SK-N-SH treated with all-trans-retinoic acid at 6 μM for 48 hours (cell line): ENCODE measurements at regions not wholly inside any gene's neighbourhood (a gene's known extent, or its start where the extent isn't known, plus 50 kb on each side); places are given as distances from the start of the nearest gene placed in this dataset.

ENCODE experiments used
- ATAC-seq: fragments of 200-7000 bp; cut with Tn5 transposase; 3 replicates; pipeline ENCODE4 v1.9.1; 2020; ENCODE audit warnings: mild to moderate bottlenecking, moderate library complexity
- ARNTL ChIP-seq: fragments of 450-650 bp; formaldehyde crosslinking; IDR thresholded peaks from 2 replicates; pipeline ENCODE4 v1.5.0; 2020; ENCODE audit warnings: low read depth, mild to moderate bottlenecking, moderate library complexity, borderline replicate concordance
- BACH2 ChIP-seq: fragments of 250-450 bp; sonication (Bioruptor Pico); IDR thresholded peaks from 2 replicates; pipeline ENCODE4 v1.9.0; 2021; ENCODE audit warnings: mild to moderate bottlenecking, borderline replicate concordance
- CREB5 ChIP-seq: fragments of 250-450 bp; sonication (Bioruptor Pico); IDR thresholded peaks from 2 replicates; pipeline ENCODE4 v1.5.1; 2020; ENCODE audit warnings: low read depth, mild to moderate bottlenecking, moderate library complexity
- CSDC2 ChIP-seq: fragments of 250-450 bp; sonication (Bioruptor Pico); IDR thresholded peaks from 2 replicates; pipeline ENCODE4 v1.5.0; 2020; ENCODE audit warnings: mild to moderate bottlenecking, moderate library complexity
- ESRRG ChIP-seq: fragments of 250-450 bp; sonication (Bioruptor Pico); IDR thresholded peaks from 2 replicates; pipeline ENCODE4 v1.6.1; 2021; ENCODE audit warnings: mild to moderate bottlenecking
- GLIS3 ChIP-seq: fragments of 250-450 bp; sonication (Bioruptor Pico); IDR thresholded peaks from 2 replicates; pipeline ENCODE4 v1.5.0; 2020; ENCODE audit warnings: mild to moderate bottlenecking, moderate library complexity
- OSR1 ChIP-seq: fragments of 250-450 bp; sonication (Bioruptor Pico); IDR thresholded peaks from 2 replicates; pipeline ENCODE4 v1.8.0; 2022; ENCODE audit warnings: moderate library complexity, mild to moderate bottlenecking, inconsistent platforms
- PATZ1 ChIP-seq: fragments of 250-450 bp; sonication (Bioruptor Pico); IDR thresholded peaks from 2 replicates; pipeline ENCODE4 v1.8.0; 2020; ENCODE audit warnings: mild to moderate bottlenecking, moderate library complexity, borderline replicate concordance
- POU6F1 ChIP-seq: fragments of 250-450 bp; sonication (Bioruptor Pico); IDR thresholded peaks from 2 replicates; pipeline ENCODE4 v1.8.0; 2021; ENCODE audit warnings: low read depth, mild to moderate bottlenecking, moderate library complexity, borderline replicate concordance
- PPARA ChIP-seq: fragments of 250-450 bp; sonication (Bioruptor Pico); IDR thresholded peaks from 2 replicates; pipeline ENCODE4 v1.5.0; 2020; ENCODE audit warnings: mild to moderate bottlenecking, borderline replicate concordance
- RARB ChIP-seq: fragments of 250-450 bp; sonication (Bioruptor Pico); IDR thresholded peaks from 2 replicates; pipeline ENCODE4 v1.8.0; 2021; ENCODE audit warnings: mild to moderate bottlenecking, moderate library complexity
- SNAI2 ChIP-seq: fragments of 250-450 bp; sonication (Bioruptor Pico); IDR thresholded peaks from 2 replicates; pipeline ENCODE4 v1.5.0; 2020; ENCODE audit warnings: mild to moderate bottlenecking, moderate library complexity
- TCF4 ChIP-seq: fragments of 250-450 bp; sonication (Bioruptor Pico); IDR thresholded peaks from 2 replicates; pipeline ENCODE4 v1.8.0; 2021; ENCODE audit warnings: mild to moderate bottlenecking, moderate library complexity, borderline replicate concordance
- ZC3H10 ChIP-seq: fragments of 250-450 bp; sonication (Bioruptor Pico); IDR thresholded peaks from 2 replicates; pipeline ENCODE4 v1.5.1; 2021; ENCODE audit warnings: mild to moderate bottlenecking, moderate library complexity
- ZFP3 ChIP-seq: fragments of 250-450 bp; sonication (Bioruptor Pico); IDR thresholded peaks from 2 replicates; pipeline ENCODE4 v1.5.0; 2020; ENCODE audit warnings: mild to moderate bottlenecking, moderate library complexity
- ZFP30 ChIP-seq: fragments of 450-650 bp; formaldehyde crosslinking; IDR thresholded peaks from 2 replicates; pipeline ENCODE4 v1.5.0; 2022; ENCODE audit warnings: mild to moderate bottlenecking, moderate library complexity
- ZNF565 ChIP-seq: fragments of 450-650 bp; formaldehyde crosslinking; conservative IDR thresholded peaks from 2 replicates; pipeline ENCODE4 v1.5.0; 2020; ENCODE audit warnings: low read depth, mild to moderate bottlenecking, moderate library complexity
- ZNF70 ChIP-seq: fragments of 450-650 bp; formaldehyde crosslinking; IDR thresholded peaks from 2 replicates; pipeline ENCODE4 v1.5.0; 2020; ENCODE audit warnings: mild to moderate bottlenecking, moderate library complexity
- TF ChIP-seq, protein P1 (sequence below): fragments of 250-450 bp; sonication (Bioruptor Pico); IDR thresholded peaks from 2 replicates; pipeline ENCODE4 v1.5.0; 2020; ENCODE audit warnings: mild to moderate bottlenecking, moderate library complexity
- TF ChIP-seq, protein P2 (sequence below): fragments of 250-450 bp; sonication (Bioruptor Pico); IDR thresholded peaks from 2 replicates; pipeline ENCODE4 v1.5.1; 2021; ENCODE audit warnings: mild to moderate bottlenecking, moderate library complexity

GRCh38 chr4:123767806-123768205 is 371.2 kb downstream of the SPRY1 start (continued):
- no peak for TF ChIP-seq POU6F1
- TF ChIP-seq PATZ1, result no peak
- no peak for TF ChIP-seq CREB5 (CRISPR knock-in tag)
- no peak for TF ChIP-seq ESRRG (CRISPR knock-in tag)

DNA sequence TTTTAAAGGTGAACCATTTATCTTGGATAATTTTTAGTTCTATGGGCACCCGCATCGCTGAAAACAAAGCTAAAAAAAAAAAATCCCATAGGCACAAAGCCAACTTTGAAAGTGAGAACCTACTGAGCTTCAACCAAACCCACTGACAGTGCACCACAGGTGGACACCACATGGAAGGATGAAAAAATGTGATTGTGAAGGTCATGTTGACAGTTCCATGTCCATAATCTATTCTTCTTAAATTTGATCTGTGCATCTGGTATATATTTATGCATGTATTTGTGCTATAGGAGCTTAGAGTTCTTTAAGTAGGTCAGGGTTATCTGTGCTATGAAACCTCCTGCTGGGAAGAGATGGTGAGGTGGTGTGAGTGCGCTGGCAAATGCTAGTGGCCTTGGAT is 374.3 kb downstream of the SPRY1 start:
- TF ChIP-seq CSDC2 (CRISPR knock-in tag) (no peak), ZNF70 (CRISPR knock-in tag) (no peak), ZFP30 (CRISPR knock-in tag) (no peak)
- ATAC-seq, result no peak

DNA sequence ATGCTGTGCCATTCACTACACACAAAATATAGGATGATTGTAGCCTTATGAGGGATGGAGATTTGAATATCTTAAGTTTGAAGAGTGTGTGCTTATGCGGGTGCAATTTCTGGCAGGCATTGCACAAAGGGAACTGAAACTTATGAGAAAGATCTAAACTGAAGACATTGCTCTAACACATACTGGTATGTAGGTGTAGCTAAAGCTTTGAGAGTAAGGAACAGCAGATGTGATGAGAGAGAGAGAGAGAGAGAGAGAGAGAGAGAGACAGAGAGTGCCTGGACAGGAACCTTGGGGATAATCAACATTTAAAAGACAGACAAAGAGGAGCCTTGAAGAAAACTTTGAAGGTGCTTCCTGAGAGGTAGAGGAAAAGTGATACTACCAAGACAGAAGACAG is 379.7 kb downstream of the SPRY1 start:
- no peak for ATAC-seq
- no peak for TF ChIP-seq ESRRG (CRISPR knock-in tag)
- no peak for TF ChIP-seq ZC3H10
- TF ChIP-seq TCF4 (CRISPR knock-in tag), result no peak
- TF ChIP-seq SNAI2 (CRISPR knock-in tag), result no peak
- no peak for TF ChIP-seq ZFP30 (CRISPR knock-in tag)
- TF ChIP-seq ZNF70 (CRISPR knock-in tag), result no peak
- TF ChIP-seq CSDC2 (CRISPR knock-in tag), result no peak
- no peak for TF ChIP-seq ARNTL (CRISPR knock-in tag)
- no peak for TF ChIP-seq BACH2 (CRISPR knock-in tag)
- no peak for TF ChIP-seq PATZ1
- no peak for TF ChIP-seq POU6F1
- TF ChIP-seq PPARA (CRISPR knock-in tag), result no peak
- no peak for TF ChIP-seq ZNF565 (CRISPR knock-in tag)
- TF ChIP-seq, protein P1, sequence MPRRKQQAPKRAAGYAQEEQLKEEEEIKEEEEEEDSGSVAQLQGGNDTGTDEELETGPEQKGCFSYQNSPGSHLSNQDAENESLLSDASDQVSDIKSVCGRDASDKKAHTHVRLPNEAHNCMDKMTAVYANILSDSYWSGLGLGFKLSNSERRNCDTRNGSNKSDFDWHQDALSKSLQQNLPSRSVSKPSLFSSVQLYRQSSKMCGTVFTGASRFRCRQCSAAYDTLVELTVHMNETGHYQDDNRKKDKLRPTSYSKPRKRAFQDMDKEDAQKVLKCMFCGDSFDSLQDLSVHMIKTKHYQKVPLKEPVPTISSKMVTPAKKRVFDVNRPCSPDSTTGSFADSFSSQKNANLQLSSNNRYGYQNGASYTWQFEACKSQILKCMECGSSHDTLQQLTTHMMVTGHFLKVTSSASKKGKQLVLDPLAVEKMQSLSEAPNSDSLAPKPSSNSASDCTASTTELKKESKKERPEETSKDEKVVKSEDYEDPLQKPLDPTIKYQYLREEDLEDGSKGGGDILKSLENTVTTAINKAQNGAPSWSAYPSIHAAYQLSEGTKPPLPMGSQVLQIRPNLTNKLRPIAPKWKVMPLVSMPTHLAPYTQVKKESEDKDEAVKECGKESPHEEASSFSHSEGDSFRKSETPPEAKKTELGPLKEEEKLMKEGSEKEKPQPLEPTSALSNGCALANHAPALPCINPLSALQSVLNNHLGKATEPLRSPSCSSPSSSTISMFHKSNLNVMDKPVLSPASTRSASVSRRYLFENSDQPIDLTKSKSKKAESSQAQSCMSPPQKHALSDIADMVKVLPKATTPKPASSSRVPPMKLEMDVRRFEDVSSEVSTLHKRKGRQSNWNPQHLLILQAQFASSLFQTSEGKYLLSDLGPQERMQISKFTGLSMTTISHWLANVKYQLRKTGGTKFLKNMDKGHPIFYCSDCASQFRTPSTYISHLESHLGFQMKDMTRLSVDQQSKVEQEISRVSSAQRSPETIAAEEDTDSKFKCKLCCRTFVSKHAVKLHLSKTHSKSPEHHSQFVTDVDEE (CRISPR knock-in tag), result no peak
- TF ChIP-seq CREB5 (CRISPR knock-in tag), result no peak
- TF ChIP-seq GLIS3 (CRISPR knock-in tag), result no peak
- TF ChIP-seq RARB, result no peak
- TF ChIP-seq, protein P2, sequence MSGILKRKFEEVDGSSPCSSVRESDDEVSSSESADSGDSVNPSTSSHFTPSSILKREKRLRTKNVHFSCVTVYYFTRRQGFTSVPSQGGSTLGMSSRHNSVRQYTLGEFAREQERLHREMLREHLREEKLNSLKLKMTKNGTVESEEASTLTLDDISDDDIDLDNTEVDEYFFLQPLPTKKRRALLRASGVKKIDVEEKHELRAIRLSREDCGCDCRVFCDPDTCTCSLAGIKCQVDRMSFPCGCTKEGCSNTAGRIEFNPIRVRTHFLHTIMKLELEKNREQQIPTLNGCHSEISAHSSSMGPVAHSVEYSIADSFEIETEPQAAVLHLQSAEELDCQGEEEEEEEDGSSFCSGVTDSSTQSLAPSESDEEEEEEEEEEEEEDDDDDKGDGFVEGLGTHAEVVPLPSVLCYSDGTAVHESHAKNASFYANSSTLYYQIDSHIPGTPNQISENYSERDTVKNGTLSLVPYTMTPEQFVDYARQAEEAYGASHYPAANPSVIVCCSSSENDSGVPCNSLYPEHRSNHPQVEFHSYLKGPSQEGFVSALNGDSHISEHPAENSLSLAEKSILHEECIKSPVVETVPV (CRISPR knock-in tag), result no peak
- no peak for TF ChIP-seq OSR1
- TF ChIP-seq ZFP3 (CRISPR knock-in tag), result no peak
